Right atrium auricular region (tissue), 2 donors: ENCODE measurements at regions not wholly inside any gene's neighbourhood (a gene's known extent, or its start where the extent isn't known, plus 50 kb on each side); places are given as distances from the start of the nearest gene placed in this dataset.

ENCODE experiments used
- DNase-seq: peaks from one replicate; pipeline ENCODE4 v3.0.0-alpha.2; 2019; ENCODE audit warnings: low spot score
- H3K27ac ChIP-seq, 2 donors: fragments of 200-600 bp; sonication (generic); 1 replicate in 1 of 2; 2 replicates in 1 of 2; pipeline ENCODE4 v1.5.1; 2016 to 2019
- H3K27me3 ChIP-seq, 2 donors: fragments of 200-600 bp; sonication (generic); one replicate each; pipeline versions ENCODE4 v1.5.1 to v1.6.0; 2017 to 2019
- H3K36me3 ChIP-seq: fragments of 200-600 bp; sonication (generic); one replicate; pipeline ENCODE4 v1.5.1; 2016
- H3K4me1 ChIP-seq, 2 donors: fragments of 200-600 bp; sonication (generic); one replicate each; pipeline versions ENCODE4 v1.5.1 to v1.6.0; 2017 to 2019
- H3K4me3 ChIP-seq, 2 donors: fragments of 200-600 bp; sonication (generic); 1 replicate in 1 of 2; 2 replicates in 1 of 2; pipeline ENCODE4 v1.5.1; 2017 to 2019; ENCODE audit warnings: mild to moderate bottlenecking in 1 of 2, moderate library complexity in 1 of 2
- H3K9me3 ChIP-seq, 2 donors: fragments of 200-600 bp; sonication (generic); one replicate each; pipeline ENCODE4 v1.5.1; 2019
- CTCF ChIP-seq, 2 donors: fragments of 200-600 bp; sonication (generic); IDR thresholded peaks; one replicate each; pipeline ENCODE4 v1.5.1; 2019; ENCODE audit warnings: antibody characterized with exemption in 2 of 2

GRCh38 chr13:33403807-33404362, 118.3 kb upstream of the STARD13 start:
- Histone ChIP-seq H3K4me1 (peaks cover 0 to 11% of the 10 kb centered on the region in 2 donors), H3K9me3 (no peaks in the 10 kb centered on the region), H3K36me3 (no peaks in the 10 kb centered on the region), H3K4me3 (no peak overlapping the region), H3K27me3 (no peaks in the 10 kb centered on the region), H3K27ac (no peak overlapping the region)
- no peak for DNase-seq
- TF ChIP-seq CTCF (IDR thresholded peaks at IDR 0.05) = no peak

- Histone ChIP-seq H3K27me3 (no peaks in the 10 kb centered on the region), H3K9me3 (no peaks in the 10 kb centered on the region), H3K4me1 (peaks cover 0 to 11% of the 10 kb centered on the region in 2 donors), H3K27ac (no peak overlapping the region), H3K4me3 (no peak overlapping the region), H3K36me3 (no peaks in the 10 kb centered on the region)
- no peak for TF ChIP-seq CTCF (IDR thresholded peaks at IDR 0.05)
- no peak for DNase-seq
Measured at GRCh38 chr13:33405371-33405770, 119.8 kb upstream of the STARD13 start.

- TF ChIP-seq CTCF (IDR thresholded peaks at IDR 0.05) = no peak
- H3K27ac ChIP-seq = no peak overlapping the region
- no peaks in the 10 kb centered on the region for H3K4me1 ChIP-seq
- H3K36me3 ChIP-seq = no peaks in the 10 kb centered on the region
- DNase-seq = no peak
- no peaks in the 10 kb centered on the region for H3K9me3 ChIP-seq
- H3K27me3 ChIP-seq = no peaks in the 10 kb centered on the region
- no peak overlapping the region for H3K4me3 ChIP-seq
Measured at GRCh38 chr13:33409673-33410510, 124.3 kb upstream of the STARD13 start.

- H3K27ac ChIP-seq = no peak overlapping the region
- TF ChIP-seq CTCF (IDR thresholded peaks at IDR 0.05) = no peak
Measured at GRCh38 chr13:33410619-33411018, 125.1 kb upstream of the STARD13 start.

GRCh38 chr13:33411312-33411711, 125.8 kb upstream of the STARD13 start:
- Histone ChIP-seq H3K36me3 (no peaks in the 10 kb centered on the region), H3K4me3 (no peak overlapping the region), H3K27me3 (no peaks in the 10 kb centered on the region), H3K9me3 (no peaks in the 10 kb centered on the region), H3K27ac (no peak overlapping the region), H3K4me1 (no peaks in the 10 kb centered on the region)
- no peak for DNase-seq
- no peak for TF ChIP-seq CTCF (IDR thresholded peaks at IDR 0.05)

More at GRCh38 chr13:33410619-33411018, 125.1 kb upstream of the STARD13 start:
- H3K4me3 ChIP-seq = no peak overlapping the region
- H3K9me3 ChIP-seq = no peaks in the 10 kb centered on the region
- DNase-seq = no peak
- no peaks in the 10 kb centered on the region for H3K4me1 ChIP-seq
- no peaks in the 10 kb centered on the region for H3K27me3 ChIP-seq
- no peaks in the 10 kb centered on the region for H3K36me3 ChIP-seq
